K562 (cell line): ENCODE measurements at regions not wholly inside any gene's neighbourhood (a gene's known extent, or its start where the extent isn't known, plus 50 kb on each side); places are given as distances from the start of the nearest gene placed in this dataset.
"Not testable (repeated sequence)": the region's sequence is repeated elsewhere in the genome, so short reads cannot be mapped to it uniquely, and the experiment has no call there.

Experiments used
- POLR2A ChIP-seq: fragments of 450-650 bp; conservative IDR thresholded peaks from 2 replicates; pipeline ENCODE4 v1.6.1; 2016
- TF ChIP-seq, protein P1 (sequence below), 3 experiments: IDR thresholded peaks in 2 of 3; conservative IDR thresholded peaks in 1 of 3; 2 replicates each; pipeline ENCODE4 v1.5.1; 2011 to 2012; ENCODE audit warnings: low read length in 3 of 3, mild to moderate bottlenecking in 3 of 3, control low read depth in 2 of 3, improper control_type of control experiment in 1 of 3, inconsistent platforms in 1 of 3, low read depth in 1 of 3, mixed read lengths in 1 of 3, moderate library complexity in 1 of 3; ENCODE audit not compliant: insufficient read depth in 2 of 3
- TF ChIP-seq, protein P2 (sequence below): sonication (generic); formaldehyde crosslinking; IDR thresholded peaks from 2 replicates; pipeline ENCODE4 v1.9.0; 2022; ENCODE audit warnings: mild to moderate bottlenecking, missing genetic modification reagents

DNA sequence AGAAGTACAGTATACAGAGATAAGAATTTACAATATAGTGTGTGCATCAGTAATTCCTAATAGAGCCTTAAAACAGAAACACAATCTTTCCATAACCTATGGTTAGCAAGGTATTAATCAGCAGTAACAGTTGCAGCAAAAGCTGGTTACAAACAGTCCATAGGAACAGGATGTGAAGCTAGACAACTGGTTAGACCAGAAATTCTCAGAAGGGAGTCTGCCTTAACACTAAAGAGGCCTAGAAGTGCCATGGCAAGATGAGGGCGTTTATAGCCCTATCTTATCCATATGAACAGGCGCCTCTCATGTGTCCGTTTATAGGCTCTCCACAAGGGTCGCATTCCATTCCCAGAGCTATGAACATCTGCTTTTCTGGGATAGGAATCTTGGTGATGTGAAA, 450.1 kb downstream of the C12orf50 start:
- TF ChIP-seq, protein P1, sequence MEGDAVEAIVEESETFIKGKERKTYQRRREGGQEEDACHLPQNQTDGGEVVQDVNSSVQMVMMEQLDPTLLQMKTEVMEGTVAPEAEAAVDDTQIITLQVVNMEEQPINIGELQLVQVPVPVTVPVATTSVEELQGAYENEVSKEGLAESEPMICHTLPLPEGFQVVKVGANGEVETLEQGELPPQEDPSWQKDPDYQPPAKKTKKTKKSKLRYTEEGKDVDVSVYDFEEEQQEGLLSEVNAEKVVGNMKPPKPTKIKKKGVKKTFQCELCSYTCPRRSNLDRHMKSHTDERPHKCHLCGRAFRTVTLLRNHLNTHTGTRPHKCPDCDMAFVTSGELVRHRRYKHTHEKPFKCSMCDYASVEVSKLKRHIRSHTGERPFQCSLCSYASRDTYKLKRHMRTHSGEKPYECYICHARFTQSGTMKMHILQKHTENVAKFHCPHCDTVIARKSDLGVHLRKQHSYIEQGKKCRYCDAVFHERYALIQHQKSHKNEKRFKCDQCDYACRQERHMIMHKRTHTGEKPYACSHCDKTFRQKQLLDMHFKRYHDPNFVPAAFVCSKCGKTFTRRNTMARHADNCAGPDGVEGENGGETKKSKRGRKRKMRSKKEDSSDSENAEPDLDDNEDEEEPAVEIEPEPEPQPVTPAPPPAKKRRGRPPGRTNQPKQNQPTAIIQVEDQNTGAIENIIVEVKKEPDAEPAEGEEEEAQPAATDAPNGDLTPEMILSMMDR (IDR thresholded peaks at IDR 0.05 in 2 of 3, conservative IDR thresholded peaks at IDR 0.05 in 1 of 3; ENCODE audit: insufficient read depth in 2 of 3, low read depth in 1 of 3, low read length in 3 of 3), result not testable (repeated sequence)
- TF ChIP-seq, protein P2, sequence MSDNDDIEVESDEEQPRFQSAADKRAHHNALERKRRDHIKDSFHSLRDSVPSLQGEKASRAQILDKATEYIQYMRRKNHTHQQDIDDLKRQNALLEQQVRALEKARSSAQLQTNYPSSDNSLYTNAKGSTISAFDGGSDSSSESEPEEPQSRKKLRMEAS (CRISPR knock-in tag), result not testable (repeated sequence)
- not testable (repeated sequence) for TF ChIP-seq POLR2A
